ENCODE measurements at regions not wholly inside any gene's neighbourhood (a gene's known extent, or its start where the extent isn't known, plus 50 kb on each side); places are given as distances from the start of the nearest gene placed in this dataset.

DNA sequence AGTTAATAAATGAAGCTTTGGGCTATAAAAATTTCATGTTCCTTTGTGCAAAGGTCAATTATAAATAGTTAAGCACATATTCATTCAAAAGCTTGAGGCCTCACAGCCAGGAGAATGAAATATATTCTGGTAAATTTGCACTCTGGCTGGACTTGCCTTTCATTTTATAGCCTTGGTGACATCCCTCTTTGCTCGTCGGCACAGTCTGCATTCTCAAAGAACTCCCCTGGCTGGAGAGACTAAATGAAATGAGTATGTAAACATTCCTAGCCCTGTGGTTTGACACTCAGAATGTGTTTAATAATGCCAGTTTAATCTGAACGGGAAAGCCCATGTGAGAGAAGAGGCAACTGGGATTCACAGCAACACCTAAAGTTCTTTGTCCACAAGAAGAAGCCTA lies 285.6 kb downstream of the BRINP1 start:
- H3K27me3 ChIP-seq, result no peaks in the 10 kb centered on the region
- H3K4me3 ChIP-seq, result no peak overlapping the region
- whole genome bisulfite sequencing, 2 donors, result 30 to 46% methylated on average over 3 of the region's 3 CpGs
- H3K4me1 ChIP-seq, result no peaks in the 10 kb centered on the region
- intact Hi-C loops (cut with DNase I), result no loop called here
- DNase-seq, result no peak
- TF ChIP-seq, protein P1, sequence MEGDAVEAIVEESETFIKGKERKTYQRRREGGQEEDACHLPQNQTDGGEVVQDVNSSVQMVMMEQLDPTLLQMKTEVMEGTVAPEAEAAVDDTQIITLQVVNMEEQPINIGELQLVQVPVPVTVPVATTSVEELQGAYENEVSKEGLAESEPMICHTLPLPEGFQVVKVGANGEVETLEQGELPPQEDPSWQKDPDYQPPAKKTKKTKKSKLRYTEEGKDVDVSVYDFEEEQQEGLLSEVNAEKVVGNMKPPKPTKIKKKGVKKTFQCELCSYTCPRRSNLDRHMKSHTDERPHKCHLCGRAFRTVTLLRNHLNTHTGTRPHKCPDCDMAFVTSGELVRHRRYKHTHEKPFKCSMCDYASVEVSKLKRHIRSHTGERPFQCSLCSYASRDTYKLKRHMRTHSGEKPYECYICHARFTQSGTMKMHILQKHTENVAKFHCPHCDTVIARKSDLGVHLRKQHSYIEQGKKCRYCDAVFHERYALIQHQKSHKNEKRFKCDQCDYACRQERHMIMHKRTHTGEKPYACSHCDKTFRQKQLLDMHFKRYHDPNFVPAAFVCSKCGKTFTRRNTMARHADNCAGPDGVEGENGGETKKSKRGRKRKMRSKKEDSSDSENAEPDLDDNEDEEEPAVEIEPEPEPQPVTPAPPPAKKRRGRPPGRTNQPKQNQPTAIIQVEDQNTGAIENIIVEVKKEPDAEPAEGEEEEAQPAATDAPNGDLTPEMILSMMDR (IDR thresholded peaks at IDR 0.05), result no peak
- TF ChIP-seq POLR2A (IDR thresholded peaks at IDR 0.05), result no peak
- H3K9me3 ChIP-seq, result no peaks in the 10 kb centered on the region
- H3K27ac ChIP-seq, result no peak overlapping the region
- H3K36me3 ChIP-seq, result no peaks in the 10 kb centered on the region

DNA sequence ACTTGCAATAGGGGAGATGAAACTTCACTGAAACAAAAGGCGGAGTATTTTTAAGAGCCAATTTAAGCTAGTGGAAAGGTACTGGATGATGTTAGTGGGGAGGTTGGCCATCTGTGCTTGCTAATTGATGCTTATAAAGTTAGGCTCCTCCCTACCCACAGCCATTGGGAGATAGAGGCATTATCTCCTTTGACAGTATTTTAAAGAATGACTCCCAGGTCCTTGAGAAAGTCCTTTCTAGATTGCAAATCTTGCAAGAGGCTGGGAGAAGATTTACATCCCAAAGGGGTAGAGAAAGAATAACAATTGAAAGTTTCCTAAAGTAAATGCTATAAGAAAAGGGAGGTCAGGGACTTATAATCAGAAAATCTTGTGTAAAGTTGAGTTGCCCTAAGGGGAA lies 282.6 kb downstream of the BRINP1 start:
- intact Hi-C loops (cut with DNase I), result no loop called here
- 90 to 96% methylated on average over 1 of the region's 1 CpG for WGBS, 2 donors
- TF ChIP-seq, protein P1 (IDR thresholded peaks at IDR 0.05), result no peak
- no peak for TF ChIP-seq POLR2A (IDR thresholded peaks at IDR 0.05)
- no peak for DNase-seq
- H3K27me3 ChIP-seq, result no peaks in the 10 kb centered on the region
- no peaks in the 10 kb centered on the region for H3K4me1 ChIP-seq
- H3K4me3 ChIP-seq, result no peak overlapping the region
- no peaks in the 10 kb centered on the region for H3K9me3 ChIP-seq
- H3K27ac ChIP-seq, result no peak overlapping the region
- H3K36me3 ChIP-seq, result no peaks in the 10 kb centered on the region

DNA sequence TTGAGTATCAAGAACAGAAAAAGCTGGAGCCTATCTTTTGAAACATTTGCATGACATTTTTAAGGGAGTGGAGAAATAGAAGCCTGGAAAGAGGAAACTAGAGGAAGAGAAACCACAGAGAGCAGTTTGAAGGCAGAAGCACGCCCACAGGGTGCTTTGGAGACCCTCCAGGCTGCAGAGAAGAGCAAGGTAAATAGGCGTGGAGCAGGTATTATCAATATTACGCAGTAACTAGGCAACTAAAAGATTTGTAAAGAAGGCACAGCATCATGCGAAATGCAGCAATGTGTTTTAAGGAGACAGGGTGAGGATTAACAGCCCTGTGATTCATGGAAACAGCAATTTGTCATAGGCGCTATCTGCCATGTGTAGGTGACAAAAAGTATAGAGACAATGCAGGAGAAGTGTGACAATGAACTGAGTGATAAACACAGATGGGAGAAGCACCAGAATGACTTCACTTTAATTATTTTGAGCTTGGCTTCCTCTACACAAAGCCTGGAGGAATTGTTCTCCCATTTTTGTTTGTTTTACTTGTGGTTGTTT lies 281.2 kb downstream of the BRINP1 start:
- Histone ChIP-seq H3K4me3 (no peak overlapping the region), H3K9me3 (no peaks in the 10 kb centered on the region), H3K4me1 (no peaks in the 10 kb centered on the region), H3K27me3 (no peaks in the 10 kb centered on the region), H3K36me3 (no peaks in the 10 kb centered on the region), H3K27ac (no peak overlapping the region)
- no peak for DNase-seq
- WGBS, 2 donors, result 25 to 38% methylated on average over 5 of the region's 5 CpGs
- no peak for TF ChIP-seq POLR2A (IDR thresholded peaks at IDR 0.05)
- TF ChIP-seq, protein P1 (IDR thresholded peaks at IDR 0.05), result no peak
- intact Hi-C loops (cut with DNase I), result no loop called here

DNA sequence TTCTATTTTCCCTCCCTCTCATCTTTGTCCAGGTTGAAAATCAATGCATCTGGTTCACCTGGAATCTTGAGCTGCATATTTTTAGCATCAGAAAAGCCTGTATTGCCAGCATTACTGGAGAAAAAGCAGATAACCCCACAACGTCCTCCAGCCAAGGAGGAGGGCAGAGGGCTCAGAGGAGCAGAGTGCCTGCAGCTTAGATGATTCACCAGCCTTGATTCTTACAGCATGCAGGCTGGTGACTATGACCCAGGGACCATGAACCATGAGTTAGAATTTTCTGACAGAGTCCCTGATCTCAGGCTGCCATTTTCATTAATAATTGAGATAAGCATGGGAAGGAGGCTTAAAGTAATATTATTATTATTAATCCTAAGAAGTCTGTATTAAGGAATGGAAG lies 278.2 kb downstream of the BRINP1 start:
- H3K9me3 ChIP-seq, result no peaks in the 10 kb centered on the region
- intact Hi-C loops (cut with DNase I), result no loop called here
- H3K4me1 ChIP-seq, result no peaks in the 10 kb centered on the region
- no peak overlapping the region for H3K27ac ChIP-seq
- no peaks in the 10 kb centered on the region for H3K36me3 ChIP-seq
- TF ChIP-seq, protein P1 (IDR thresholded peaks at IDR 0.05), result no peak
- no peak for TF ChIP-seq POLR2A (IDR thresholded peaks at IDR 0.05)
- no peaks in the 10 kb centered on the region for H3K27me3 ChIP-seq
- no peak for DNase-seq
- no peak overlapping the region for H3K4me3 ChIP-seq
- WGBS, 2 donors, result 17 to 21% methylated on average over 1 of the region's 1 CpG

DNA sequence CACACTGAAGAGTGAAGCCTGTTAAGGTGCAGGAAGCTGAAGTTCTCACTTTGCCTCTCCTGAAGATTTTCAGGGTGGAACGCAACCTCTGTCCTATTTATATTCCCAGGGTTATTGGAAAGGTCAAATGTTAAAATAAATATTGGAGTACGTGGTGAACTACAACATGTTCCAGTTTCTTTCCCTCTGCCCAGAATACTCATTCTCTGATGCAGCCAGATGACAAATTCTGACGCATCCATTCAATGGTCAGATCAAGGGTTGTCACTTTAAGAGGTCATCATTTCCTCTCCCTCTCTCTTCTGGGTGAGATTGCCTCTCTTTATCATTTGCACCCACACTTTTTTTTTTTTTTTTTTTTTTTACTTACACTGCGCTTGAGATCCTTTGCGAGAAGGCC lies 277.1 kb downstream of the BRINP1 start:
- Histone ChIP-seq H3K27me3 (no peaks in the 10 kb centered on the region), H3K4me1 (no peaks in the 10 kb centered on the region), H3K9me3 (no peaks in the 10 kb centered on the region), H3K4me3 (no peak overlapping the region), H3K27ac (no peak overlapping the region), H3K36me3 (no peaks in the 10 kb centered on the region)
- DNase-seq, result no peak
- intact Hi-C loops (cut with DNase I), result no loop called here
- WGBS, 2 donors, result 72 to 75% methylated on average over 5 of the region's 5 CpGs
- no peak for TF ChIP-seq POLR2A (IDR thresholded peaks at IDR 0.05)
- TF ChIP-seq, protein P1 (IDR thresholded peaks at IDR 0.05), result no peak
